Astrocyte of the hippocampus (primary cell): ENCODE measurements at regions not wholly inside any gene's neighbourhood (a gene's known extent, or its start where the extent isn't known, plus 50 kb on each side); places are given as distances from the start of the nearest gene placed in this dataset.

Source experiments
- DNase-seq: peaks from one replicate; pipeline ENCODE4 v3.0.0; 2011; ENCODE audit warnings: low read depth, low spot score

DNA sequence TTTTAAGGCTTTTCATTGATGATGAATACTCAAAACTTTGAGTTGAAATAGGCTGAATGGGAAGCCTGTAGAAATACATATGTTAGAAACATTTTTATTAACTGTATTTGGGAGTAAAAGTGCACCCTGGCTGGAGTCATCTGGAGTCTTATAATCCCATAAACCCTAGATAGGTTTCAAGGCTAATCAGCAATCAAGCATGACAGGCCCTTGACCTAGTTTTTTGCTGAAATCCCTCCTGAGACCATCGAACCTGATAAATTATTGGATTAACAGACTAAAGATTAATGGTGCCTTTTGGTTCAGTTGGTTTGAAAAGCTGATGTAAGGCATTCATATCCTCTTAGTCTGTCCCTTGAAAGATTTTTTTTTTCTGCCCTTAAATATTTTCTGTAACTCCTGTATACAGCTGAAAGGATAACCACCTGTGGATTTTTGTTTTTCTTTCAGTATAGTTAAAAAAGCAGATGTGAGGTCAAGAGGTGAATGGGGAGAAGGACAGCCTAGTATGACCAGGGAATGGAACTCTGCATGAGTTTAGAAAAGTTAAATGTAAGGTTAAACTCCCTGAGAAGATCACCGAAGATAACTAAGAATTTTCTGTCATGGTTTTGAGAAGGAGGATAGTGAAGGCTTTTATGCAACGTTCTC is 69.4 kb upstream of the STXBP5L start:
- no peak for DNase-seq

DNA sequence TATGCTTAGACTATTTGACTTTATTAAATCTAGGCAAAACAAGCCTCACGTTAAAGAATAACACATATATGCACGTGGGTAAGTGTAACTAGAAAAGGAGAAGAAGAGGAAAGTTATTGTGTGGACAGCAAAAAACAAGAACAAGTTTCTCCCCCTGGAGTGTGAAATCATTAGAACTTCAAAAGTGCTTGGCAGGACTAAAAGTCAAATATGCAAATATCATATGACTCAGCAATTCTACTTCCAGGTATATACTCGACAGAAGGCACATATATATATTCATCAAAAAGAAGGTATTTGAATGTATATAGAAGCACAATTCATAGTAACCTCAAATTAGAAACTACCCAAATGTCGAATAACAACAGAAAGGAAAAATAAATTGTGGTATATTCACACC is 68.9 kb upstream of the STXBP5L start:
- DNase-seq: no peak

DNA sequence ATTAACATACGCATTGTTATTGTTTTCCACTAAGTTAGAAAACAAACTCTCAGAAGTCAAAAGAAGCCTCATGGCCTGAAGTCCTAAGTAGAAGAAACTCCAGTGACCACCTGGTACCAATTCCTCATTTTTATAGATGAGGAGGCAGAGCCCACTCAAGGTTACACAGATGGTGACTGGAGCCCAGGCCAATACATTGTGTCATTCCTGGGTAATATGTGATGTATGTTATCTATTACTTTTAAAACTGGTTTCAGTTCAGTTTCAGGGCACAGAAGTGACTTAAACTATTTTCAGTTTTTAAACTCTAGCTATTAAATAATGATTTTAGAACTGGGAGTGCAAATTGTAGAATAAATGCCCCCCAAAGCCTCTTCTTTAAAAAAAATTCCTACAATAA is 66.7 kb upstream of the STXBP5L start:
- DNase-seq: no peak

DNA sequence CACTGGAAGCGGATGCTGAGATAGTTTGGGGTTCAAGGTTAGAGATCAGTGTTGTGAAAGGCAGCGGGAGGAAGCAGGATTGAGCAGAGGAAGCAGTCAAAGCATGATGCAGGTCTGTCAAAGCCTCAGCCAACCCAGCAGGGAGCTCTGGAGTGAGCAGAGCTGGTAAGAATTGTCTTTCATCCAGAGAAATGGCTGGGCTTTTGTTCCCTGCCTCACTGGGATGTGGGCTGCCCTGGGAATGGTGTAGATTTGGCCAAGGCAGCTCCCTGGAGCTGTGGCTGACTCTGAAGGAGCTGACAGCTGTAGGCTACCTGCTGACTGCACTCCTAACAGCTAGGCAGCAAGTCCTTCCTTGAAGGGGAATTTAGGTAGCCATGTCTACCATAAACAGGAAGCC is 61.9 kb upstream of the STXBP5L start:
- DNase-seq: no peak

DNA sequence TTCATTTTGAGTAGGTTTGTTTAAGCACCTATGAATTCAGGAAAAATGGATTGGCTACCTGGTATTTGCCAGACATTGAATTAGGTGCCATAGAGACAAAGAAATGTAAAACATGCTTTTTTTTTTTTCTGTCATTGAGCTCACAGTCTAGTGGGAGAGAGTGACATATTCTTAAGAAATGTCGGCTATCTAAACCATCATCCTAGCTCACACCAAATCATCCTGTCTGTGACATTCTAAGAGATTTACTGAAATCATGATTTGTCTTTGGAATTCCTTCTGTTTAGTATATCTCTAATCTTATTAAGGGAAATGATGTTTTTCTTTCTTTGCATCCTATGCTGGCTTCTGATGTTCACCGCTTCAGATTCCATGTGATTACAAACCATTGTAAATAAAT is 59.5 kb upstream of the STXBP5L start:
- no peak for DNase-seq

DNA sequence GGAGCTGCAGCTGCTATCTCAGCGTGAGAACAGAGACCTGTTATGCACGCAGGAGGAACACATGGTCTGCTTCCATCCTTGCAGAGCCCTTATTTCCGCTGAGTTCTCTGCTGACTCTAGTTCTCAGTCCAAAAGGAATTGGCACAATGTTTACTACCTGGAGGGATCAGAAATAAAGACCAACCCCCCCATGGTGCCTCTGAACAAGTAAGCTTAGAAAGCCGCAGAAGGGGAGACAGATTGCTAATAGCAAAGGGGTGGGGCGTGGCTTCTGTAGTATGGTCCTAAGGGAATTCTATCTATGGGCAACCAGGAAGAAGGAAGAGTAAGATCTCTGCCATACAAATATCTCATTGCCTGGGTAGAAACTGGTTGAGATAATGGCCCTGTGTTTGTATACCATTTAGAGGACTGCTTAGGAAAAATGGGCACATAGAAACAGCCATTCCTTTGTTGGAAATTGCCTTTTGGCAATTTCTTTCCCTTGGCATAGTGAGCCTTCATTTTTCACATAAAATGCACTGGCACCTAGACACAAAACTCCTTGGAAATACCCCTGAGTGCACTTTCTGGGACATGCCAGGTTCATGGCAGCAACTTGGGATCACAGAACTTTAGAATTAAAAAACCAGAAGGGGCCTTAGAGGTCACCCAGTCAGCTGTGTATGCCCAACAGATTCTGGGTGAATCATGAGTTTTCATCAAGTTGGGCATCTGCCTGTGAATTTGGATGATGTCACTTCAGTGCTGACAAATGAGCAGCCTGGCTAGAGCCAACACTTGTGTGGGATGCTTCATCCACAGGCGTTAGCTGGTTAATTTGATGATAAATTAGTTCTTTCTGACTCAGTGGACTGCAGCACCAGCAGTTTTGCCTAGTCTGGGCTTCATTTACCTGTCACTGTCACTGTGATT is 57.4 kb upstream of the STXBP5L start:
- no peak for DNase-seq

DNA sequence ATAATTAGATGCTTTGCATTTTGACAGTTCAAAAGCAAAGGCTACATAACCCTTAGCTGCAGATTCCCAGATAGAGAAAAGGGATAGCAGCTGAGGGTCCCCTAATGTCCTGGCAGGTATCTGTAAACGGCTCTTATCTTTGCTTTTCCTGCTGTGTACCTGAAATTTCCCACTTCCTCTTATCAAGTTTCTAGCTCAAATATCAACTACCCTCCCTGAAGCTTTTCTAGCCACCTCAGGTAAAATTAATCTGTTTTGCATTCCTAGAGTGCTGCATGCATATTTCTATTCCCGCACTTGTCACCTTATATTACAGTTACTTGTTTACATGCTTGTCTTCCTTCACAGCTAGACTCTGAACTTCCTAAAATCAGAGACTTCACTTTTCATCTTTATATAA is 55.6 kb upstream of the STXBP5L start:
- no peak for DNase-seq

DNA sequence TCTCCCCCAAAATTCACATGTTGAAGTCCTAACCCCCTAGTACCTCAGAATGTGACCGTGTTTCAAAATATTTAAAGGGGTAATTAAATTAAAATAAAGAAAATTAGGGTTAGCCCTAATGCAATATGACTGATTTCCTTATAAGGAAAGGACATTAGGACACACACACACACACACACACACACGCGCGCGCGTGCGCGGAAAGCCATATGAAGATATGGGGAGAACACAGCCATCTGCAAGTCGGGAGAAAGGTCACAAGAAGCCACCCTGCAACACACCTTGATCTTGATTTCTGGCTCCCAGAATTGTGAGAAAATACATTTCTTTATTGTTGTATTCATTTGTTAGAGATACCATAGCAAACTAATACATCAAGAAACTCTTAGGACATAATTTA is 54.6 kb upstream of the STXBP5L start:
- no peak for DNase-seq

DNA sequence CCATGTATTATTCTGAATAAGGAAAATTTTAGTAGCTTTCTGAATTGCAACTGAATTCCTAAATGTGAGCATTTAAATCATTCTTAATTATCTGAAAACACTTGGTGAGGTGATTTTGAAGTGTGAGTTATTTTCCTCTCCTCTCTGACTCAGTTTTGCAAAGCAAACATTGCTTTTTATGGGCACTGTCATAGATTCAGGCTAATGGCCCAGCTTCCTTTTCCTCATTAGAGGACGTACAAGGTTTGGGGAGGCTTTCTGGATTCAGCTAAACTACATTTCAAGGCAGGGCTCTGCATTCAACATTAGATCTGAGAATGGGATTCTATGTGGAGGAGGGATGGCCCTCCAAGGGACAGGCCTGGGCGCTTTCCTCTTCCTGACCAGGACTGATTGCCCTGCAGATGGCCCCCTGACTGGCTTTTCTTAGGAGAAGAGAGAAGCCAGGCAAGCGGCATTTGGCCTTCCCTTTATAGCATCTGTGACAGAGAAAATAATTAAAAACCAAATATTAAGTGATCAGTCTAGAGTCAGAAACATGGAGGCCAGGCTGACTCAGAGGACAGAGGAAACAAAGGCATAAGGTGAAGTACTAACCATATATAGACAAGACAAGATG is 53.0 kb upstream of the STXBP5L start:
- DNase-seq: no peak

DNA sequence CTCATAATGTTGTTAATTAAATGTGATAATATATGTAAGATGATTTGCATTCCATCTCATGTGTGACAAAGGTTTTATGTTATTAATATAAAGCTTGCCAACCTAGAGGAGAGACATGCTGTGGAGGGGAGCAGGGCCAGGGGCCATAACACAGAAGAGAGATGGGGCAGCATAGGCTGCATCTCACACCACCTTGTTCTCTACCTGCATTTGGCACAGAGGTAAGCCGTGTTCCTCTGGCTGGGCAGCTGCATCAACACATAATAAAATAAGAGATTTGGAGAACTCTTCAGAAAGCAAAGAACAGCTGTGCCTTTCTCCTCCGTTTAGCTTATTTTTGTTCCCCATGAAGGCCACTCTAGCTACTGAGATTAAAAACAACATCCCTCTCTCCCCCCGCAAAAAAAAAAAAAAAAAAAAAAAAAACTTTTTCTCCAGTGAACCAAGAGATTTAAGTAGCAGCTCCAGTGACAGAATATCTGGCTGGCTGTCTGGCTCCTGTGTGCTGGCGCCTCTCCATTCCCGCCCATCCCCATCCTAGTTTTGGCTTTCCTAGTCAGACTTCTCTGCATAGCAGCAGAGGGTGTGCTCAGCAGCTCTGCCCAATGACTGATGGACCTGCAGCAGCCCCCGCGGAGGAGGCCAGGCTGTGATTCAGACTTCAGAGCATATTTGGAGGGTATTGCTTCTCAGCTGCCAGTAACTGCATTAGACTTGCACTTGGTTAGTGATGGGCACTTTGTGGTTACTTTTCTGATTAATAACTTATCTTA is 52.2 kb upstream of the STXBP5L start:
- DNase-seq: peak; percentile 81
